ENCODE measurements at regions not wholly inside any gene's neighbourhood (a gene's known extent, or its start where the extent isn't known, plus 50 kb on each side); places are given as distances from the start of the nearest gene placed in this dataset.

DNA sequence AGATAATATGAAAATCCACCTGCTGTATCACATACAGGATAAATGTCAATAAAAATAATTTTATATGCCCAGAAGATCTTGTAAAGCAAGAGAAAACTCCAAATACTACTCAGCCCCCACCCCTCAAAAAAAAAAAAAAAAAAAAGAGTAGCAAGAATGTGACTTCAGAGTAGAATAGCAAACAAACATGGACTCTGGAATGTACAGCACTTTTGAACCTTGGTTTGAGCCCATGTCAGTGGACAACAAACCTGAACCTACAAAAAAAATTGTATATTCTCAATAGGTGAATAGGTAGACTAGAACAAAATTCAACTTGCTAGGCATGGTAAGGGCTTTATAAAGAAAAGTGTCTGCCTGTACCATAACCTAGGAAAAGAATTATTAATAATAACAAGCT is 428.0 kb downstream of the SLITRK6 start:
- no peak for DNase-seq (ENCODE audit: low spot score)
- no peak for ATAC-seq (ENCODE audit: low FRiP score)
- TF ChIP-seq, protein P1, sequence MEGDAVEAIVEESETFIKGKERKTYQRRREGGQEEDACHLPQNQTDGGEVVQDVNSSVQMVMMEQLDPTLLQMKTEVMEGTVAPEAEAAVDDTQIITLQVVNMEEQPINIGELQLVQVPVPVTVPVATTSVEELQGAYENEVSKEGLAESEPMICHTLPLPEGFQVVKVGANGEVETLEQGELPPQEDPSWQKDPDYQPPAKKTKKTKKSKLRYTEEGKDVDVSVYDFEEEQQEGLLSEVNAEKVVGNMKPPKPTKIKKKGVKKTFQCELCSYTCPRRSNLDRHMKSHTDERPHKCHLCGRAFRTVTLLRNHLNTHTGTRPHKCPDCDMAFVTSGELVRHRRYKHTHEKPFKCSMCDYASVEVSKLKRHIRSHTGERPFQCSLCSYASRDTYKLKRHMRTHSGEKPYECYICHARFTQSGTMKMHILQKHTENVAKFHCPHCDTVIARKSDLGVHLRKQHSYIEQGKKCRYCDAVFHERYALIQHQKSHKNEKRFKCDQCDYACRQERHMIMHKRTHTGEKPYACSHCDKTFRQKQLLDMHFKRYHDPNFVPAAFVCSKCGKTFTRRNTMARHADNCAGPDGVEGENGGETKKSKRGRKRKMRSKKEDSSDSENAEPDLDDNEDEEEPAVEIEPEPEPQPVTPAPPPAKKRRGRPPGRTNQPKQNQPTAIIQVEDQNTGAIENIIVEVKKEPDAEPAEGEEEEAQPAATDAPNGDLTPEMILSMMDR (IDR thresholded peaks at IDR 0.05): no peak

DNA sequence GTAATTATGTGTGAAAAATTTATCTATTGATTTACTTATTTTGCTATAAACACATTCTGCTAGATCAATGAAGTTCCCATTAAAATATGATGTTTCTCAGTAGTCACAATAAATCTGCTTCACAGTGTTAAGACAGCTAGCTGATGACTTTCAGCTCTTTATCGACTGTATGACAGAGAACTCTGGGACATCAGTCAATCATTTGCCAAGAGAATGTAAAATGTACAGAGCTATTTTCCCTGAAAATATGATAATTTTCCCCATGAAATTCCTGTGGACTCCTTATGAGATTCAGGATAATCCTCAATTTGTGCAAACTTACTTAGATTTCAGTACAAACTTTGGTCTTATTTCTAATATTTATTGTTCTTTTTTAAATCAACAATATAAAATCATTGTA is 430.5 kb downstream of the SLITRK6 start:
- no peak for DNase-seq (ENCODE audit: low spot score)
- ATAC-seq (ENCODE audit: low FRiP score): no peak
- TF ChIP-seq, protein P1 (IDR thresholded peaks at IDR 0.05): no peak

DNA sequence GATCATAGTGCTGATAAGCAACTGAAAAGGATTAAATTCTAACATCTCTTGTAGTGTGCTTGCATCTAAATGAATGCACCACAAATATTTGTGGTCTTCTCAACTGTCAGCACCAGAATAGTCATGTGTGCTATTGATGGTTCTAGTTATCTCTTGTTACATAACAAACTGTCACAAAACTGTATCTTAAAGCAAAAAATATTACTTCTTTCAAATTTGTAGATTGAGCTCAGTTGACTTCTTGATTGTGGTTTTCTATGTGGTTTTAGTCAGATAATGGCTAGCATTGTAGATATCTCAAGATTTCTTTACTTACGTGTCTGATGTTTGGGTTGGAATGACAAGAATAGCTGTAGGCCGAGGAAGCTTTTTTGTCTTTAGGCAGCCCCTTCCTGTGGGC is 431.3 kb downstream of the SLITRK6 start:
- no peak for ATAC-seq (ENCODE audit: low FRiP score)
- DNase-seq (ENCODE audit: low spot score): no peak
- TF ChIP-seq, protein P1 (IDR thresholded peaks at IDR 0.05): no peak

DNA sequence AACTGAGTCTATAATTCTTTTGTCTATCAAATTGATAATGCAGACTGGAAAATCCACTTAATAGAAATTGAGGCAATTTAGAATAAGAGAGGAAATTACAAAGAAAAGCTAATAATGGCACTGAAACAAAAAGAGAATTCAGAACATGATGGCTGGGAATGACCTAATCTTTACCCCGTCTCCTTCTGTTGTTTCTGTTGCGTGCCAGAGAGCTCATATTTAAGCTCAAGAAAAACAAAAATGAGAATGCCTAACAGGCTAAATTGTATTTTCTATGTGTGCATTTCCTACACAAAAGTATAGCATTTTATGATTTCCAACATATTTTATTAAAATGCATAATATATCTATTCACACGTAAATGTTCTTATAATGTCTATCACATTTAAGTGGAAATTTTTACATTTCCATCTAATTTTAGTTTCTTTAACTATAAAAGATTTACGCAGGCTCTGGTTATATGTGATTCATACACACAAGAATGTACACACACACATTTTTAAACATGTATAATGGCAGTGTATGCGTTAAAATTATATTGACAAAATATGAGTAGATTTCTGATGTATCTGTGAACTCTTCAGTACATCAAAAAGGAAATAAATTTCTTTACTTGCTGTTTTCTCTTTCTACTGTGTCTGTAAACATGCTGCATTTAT is 432.3 kb downstream of the SLITRK6 start:
- TF ChIP-seq, protein P1 (IDR thresholded peaks at IDR 0.05): no peak
- ATAC-seq (ENCODE audit: low FRiP score) (no peak), DNase-seq (ENCODE audit: low spot score) (no peak)

DNA sequence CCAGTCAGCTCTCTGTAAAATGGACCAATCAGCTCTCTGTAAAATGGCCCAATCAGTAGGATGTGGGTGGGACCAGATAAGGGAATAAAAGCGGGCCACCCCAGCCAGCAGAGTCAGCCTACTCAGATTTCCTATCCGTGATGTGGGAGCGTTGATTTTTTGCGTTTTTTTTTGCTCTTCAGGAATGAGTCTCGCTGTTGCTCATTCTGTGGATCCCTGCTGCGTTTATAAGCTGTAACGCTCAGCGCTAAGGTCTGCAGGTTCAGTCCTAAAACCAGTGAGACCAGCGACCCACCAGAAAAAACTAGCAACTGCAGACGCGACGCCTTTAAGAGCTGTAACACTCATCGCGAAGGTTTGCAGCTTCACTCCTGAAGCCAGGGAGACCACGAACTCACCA is 435.7 kb downstream of the SLITRK6 start:
- no peak for ATAC-seq (ENCODE audit: low FRiP score)

DNA sequence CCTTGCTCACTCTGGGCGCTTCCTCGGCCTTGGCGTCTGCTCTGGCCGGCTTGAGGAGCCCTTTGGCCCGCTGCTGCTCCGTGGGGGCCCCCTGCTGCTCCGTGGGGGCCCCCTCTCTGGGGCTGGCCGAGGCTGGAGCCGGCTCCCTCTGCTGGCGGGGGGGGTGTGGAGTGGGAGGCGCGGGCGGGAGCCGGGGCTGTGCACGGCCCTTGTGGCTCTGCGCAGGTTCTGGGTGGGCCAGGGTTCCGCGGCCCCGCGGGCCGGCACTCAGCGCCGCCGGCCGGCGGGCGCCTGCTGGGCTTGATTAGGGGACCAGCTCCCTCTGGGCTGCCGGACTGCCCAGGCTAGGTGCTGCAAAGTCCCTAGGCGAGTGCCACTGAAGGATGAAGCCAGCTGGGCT is 436.2 kb downstream of the SLITRK6 start:
- TF ChIP-seq, protein P1 (IDR thresholded peaks at IDR 0.05): no peak
- ATAC-seq (ENCODE audit: low FRiP score) (no peak), DNase-seq (ENCODE audit: low spot score) (no peak)

More for the DNA sequence above, 435.7 kb downstream of the SLITRK6 start:
- TF ChIP-seq, protein P1 (IDR thresholded peaks at IDR 0.05): no peak
- DNase-seq (ENCODE audit: low spot score): no peak

DNA sequence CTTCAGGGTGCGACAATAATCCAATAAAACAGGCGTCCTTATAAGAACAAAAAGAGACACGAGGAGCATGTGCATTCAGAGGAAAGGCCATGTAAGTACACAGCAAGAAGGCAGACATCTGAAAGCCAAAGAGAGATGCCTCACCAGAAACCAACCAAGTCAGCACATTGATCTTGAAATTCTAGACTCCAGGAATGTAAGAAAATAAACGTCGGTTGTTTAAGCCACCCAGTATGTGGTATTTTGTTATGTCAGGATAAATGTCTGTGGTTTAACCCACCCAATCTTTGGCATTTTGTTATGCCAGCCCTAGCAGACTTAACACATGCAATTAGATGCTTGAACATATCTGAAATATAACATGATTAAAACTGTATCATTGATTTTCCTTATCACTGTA is 452.0 kb downstream of the SLITRK6 start:
- DNase-seq (ENCODE audit: low spot score): no peak
- TF ChIP-seq, protein P1 (IDR thresholded peaks at IDR 0.05): no peak
- ATAC-seq (ENCODE audit: low FRiP score): no peak

Measured in omental fat pad (tissue), 3 donors.